Activated CD8-positive, alpha-beta T cell treated with anti-CD3 and anti-CD28 coated beads for 36 hours (primary cell): ENCODE measurements at regions not wholly inside any gene's neighbourhood (a gene's known extent, or its start where the extent isn't known, plus 50 kb on each side); places are given as distances from the start of the nearest gene placed in this dataset.

Experiments
- ATAC-seq: fragments of 200-7000 bp; cut with Tn5 transposase; one replicate; pipeline ENCODE4 v1.10.0; 2021; ENCODE audit warnings: mild to moderate bottlenecking, moderate library complexity
- CTCF ChIA-PET: fragments of 350-600 bp; sonication (Branson Sonifier 250); formaldehyde crosslinking; loops from one replicate; lab custom pipeline; 2021; ENCODE audit warnings: antibody characterized with exemption; lab: Charles Lee
- POLR2A ChIA-PET: fragments of 350-600 bp; sonication (Branson Sonifier 250); formaldehyde crosslinking; loops from one replicate; lab custom pipeline; 2021; ENCODE audit warnings: antibody characterized with exemption; lab: Charles Lee
- DNase-seq: peaks from one replicate; pipeline ENCODE4 v3.0.0-alpha.2; 2020
- H3K27ac Mint-ChIP-seq: one replicate; pipeline ENCODE4 v1.8.0; 2021; ENCODE audit warnings: mild to moderate bottlenecking, mixed read lengths
- H3K27me3 Mint-ChIP-seq: one replicate; pipeline ENCODE4 v1.8.0; 2021; ENCODE audit warnings: mixed read lengths
- H3K36me3 Mint-ChIP-seq: one replicate; pipeline ENCODE4 v1.8.0; 2021; ENCODE audit warnings: low read depth, mixed read lengths
- H3K4me1 Mint-ChIP-seq: one replicate; pipeline ENCODE4 v1.8.0; 2021; ENCODE audit warnings: low read depth, mixed read lengths
- H3K4me3 Mint-ChIP-seq: one replicate; pipeline ENCODE4 v1.8.0; 2021; ENCODE audit warnings: mild to moderate bottlenecking, moderate library complexity, mixed read lengths
- H3K9me3 Mint-ChIP-seq: one replicate; pipeline ENCODE4 v1.8.0; 2021; ENCODE audit warnings: mixed read lengths
- CTCF ChIP-seq: fragments of 200-600 bp; IDR thresholded peaks from one replicate; pipeline ENCODE4 v1.8.0; 2022; ENCODE audit warnings: antibody characterized with exemption, mild to moderate bottlenecking
- intact Hi-C: fragments of 100-400 bp; cut with micrococcal nuclease; formaldehyde crosslinking; loops from one replicate; pipeline ENCODE4 v1.10.0; 2022

DNA sequence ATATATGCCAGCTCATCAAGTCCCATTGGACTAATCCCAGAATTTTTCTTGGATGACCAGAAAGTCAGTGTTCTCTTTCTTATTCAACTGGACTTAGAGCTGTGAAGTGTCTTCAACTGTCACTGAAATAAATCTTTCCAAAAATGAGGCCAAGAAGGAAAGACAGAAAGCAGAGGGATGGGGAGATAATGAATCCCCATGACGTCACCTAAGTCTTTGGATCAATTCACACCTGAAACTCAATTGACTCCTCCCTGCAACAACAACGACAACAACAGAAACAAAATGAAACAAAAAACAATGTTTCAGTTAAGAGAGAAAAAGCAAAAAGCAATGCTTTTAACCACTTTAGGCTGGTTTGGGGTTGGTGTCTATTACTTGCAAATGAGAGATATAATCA, 91.2 kb downstream of the OXGR1 start:
- Mint-ChIP-seq H3K36me3 (no peaks in the 10 kb centered on the region), H3K27me3 (no peaks in the 10 kb centered on the region), H3K4me3 (no peak overlapping the region), H3K4me1 (no peaks in the 10 kb centered on the region), H3K27ac (no peak overlapping the region), H3K9me3 (no peaks in the 10 kb centered on the region)
- intact Hi-C loops = no loop called here
- ATAC-seq (no peak), DNase-seq (no peak)
- ChIA-PET CTCF (no interaction called here), POLR2A (no interaction called here)
- no peak for TF ChIP-seq CTCF

- TF ChIP-seq CTCF = no peak
- ATAC-seq (no peak), DNase-seq (no peak)
- Mint-ChIP-seq H3K4me1 (no peaks in the 10 kb centered on the region), H3K27ac (no peak overlapping the region), H3K4me3 (no peak overlapping the region), H3K27me3 (no peaks in the 10 kb centered on the region), H3K36me3 (no peaks in the 10 kb centered on the region), H3K9me3 (no peaks in the 10 kb centered on the region)
- ChIA-PET CTCF (no interaction called here), POLR2A (no interaction called here)
- intact Hi-C loops = no loop called here
Measured at GRCh38 chr13:96900986-96901385, 93.3 kb downstream of the OXGR1 start.

DNA sequence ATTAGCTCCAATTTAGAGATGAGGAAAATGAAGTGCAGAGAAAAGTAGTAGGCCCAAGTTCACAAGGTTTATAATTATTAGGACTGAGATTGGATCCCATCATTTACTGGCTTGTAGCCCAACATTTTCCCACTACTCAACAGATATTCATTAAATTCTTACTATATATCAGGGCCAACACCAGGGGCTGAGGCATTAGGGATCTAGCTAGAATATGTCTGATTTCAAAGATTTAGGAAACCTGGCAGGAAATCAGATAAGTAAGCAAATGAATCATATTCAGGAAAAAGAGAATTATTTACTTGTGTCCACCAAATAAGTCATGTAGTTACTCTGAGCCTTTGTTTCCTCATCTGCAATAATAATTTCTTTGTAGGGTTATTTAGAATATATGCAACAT, 94.3 kb downstream of the OXGR1 start:
- intact Hi-C loops = no loop called here
- no peak for ATAC-seq
- Mint-ChIP-seq H3K4me1 (no peaks in the 10 kb centered on the region), H3K9me3 (no peaks in the 10 kb centered on the region), H3K4me3 (no peak overlapping the region), H3K36me3 (no peaks in the 10 kb centered on the region), H3K27ac (no peak overlapping the region), H3K27me3 (no peaks in the 10 kb centered on the region)
- ChIA-PET CTCF (no interaction called here), POLR2A (no interaction called here)
- DNase-seq = no peak
- TF ChIP-seq CTCF = no peak

DNA sequence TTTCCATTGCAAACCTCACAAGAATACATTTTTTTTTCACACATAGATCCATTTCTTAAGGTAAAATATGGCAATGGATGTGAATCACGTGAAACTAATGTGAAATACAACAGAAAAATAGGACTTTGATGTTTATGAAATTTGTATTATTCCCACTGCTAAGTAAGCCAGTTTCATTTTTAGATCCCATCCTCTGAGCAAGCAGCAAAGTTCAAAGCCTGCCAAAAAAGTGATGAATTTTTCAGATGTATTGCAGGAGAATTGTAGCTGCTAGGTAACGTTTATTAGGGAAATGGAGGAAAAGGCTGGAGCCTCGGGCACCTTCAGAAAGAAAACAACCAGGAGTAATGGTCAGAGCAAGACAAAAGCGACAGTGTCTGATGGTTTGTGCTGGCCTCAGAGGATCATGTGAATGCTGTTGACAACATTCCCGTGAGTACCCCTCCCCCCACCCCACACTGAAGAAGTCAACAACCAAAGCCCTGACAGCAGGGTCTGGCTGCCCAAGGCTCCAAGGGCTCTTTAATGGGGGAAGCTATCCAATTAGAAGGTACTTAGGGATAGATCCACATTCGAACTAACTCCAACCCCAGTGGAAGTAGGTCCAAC, 95.5 kb downstream of the OXGR1 start:
- CTCF ChIA-PET = no interaction called here
- Mint-ChIP-seq H3K4me3 (no peak overlapping the region), H3K4me1 (no peaks in the 10 kb centered on the region), H3K36me3 (no peaks in the 10 kb centered on the region), H3K27ac (no peak overlapping the region), H3K9me3 (no peaks in the 10 kb centered on the region), H3K27me3 (no peaks in the 10 kb centered on the region)
- DNase-seq = no peak
- POLR2A ChIA-PET = no interaction called here
- ATAC-seq = no peak
- TF ChIP-seq CTCF = no peak
- intact Hi-C loops = no loop called here

- CTCF ChIA-PET = no interaction called here
- intact Hi-C loops = no loop called here
- ATAC-seq (no peak), DNase-seq (no peak)
- no peak for TF ChIP-seq CTCF
- Mint-ChIP-seq H3K27me3 (no peaks in the 10 kb centered on the region), H3K4me3 (no peak overlapping the region), H3K27ac (no peak overlapping the region), H3K36me3 (no peaks in the 10 kb centered on the region), H3K9me3 (no peaks in the 10 kb centered on the region), H3K4me1 (no peaks in the 10 kb centered on the region)
- POLR2A ChIA-PET = no interaction called here
Measured at GRCh38 chr13:96898212-96898611, 96.1 kb downstream of the OXGR1 start.
